ENCODE measurements at regions not wholly inside any gene's neighbourhood (a gene's known extent, or its start where the extent isn't known, plus 50 kb on each side); places are given as distances from the start of the nearest gene placed in this dataset.

- H3K27ac ChIP-seq: no peak overlapping the region
- ATAC-seq (no peak), DNase-seq (no peak)
- H3K27me3 ChIP-seq: no peaks in the 10 kb centered on the region
- in situ Hi-C loops (cut with MboI; ENCODE audit: low sequenced_read_pairs in 4 of 4) (no loop called here), intact Hi-C loops (cut with DNase I; ENCODE audit: low total_unique reads) (no loop called here)
- TF ChIP-seq CTCF (IDR thresholded peaks at IDR 0.05 in 4 of 5, conservative IDR thresholded peaks at IDR 0.05 in 1 of 5) (no peak), POLR2A (IDR thresholded peaks at IDR 0.05) (no peak)
- no peaks in the 10 kb centered on the region for H3K9me3 ChIP-seq
- no peaks in the 10 kb centered on the region for H3K36me3 ChIP-seq
- H3K4me3 ChIP-seq: no peak overlapping the region
- H3K4me1 ChIP-seq: peaks cover 6 to 8% of the 10 kb centered on the region in 2 donors
These were observed 197.0 kb downstream of the GLRX3 start for GRCh38 chr10:130333185-130333584.

GRCh38 chr10:130335336-130335735 is 199.1 kb downstream of the GLRX3 start:
- Histone ChIP-seq H3K27me3 (no peaks in the 10 kb centered on the region), H3K9me3 (no peaks in the 10 kb centered on the region), H3K4me3 (no peak overlapping the region), H3K27ac (no peak overlapping the region), H3K4me1 (peaks cover 8% of the 10 kb centered on the region in 2 donors), H3K36me3 (no peaks in the 10 kb centered on the region)
- in situ Hi-C loops (cut with MboI; ENCODE audit: low sequenced_read_pairs in 4 of 4) (no loop called here), intact Hi-C loops (cut with DNase I; ENCODE audit: low total_unique reads) (no loop called here)
- DNase-seq (no peak), ATAC-seq (no peak)
- no peak for TF ChIP-seq POLR2A (IDR thresholded peaks at IDR 0.05)
- no peak for TF ChIP-seq CTCF (IDR thresholded peaks at IDR 0.05 in 4 of 5, conservative IDR thresholded peaks at IDR 0.05 in 1 of 5)

- Histone ChIP-seq H3K27me3 (no peaks in the 10 kb centered on the region), H3K9me3 (no peaks in the 10 kb centered on the region), H3K27ac (peak overlapping the region in 2 of 4 donors; percentile 64 to 80), H3K36me3 (no peaks in the 10 kb centered on the region), H3K4me1 (peaks cover 8% of the 10 kb centered on the region in 2 donors), H3K4me3 (no peak overlapping the region)
- TF ChIP-seq POLR2A (IDR thresholded peaks at IDR 0.05) (no peak), CTCF (IDR thresholded peaks at IDR 0.05 in 4 of 5, conservative IDR thresholded peaks at IDR 0.05 in 1 of 5) (no peak)
- ATAC-seq (no peak), DNase-seq (no peak)
- in situ Hi-C loops (cut with MboI; ENCODE audit: low sequenced_read_pairs in 4 of 4) (no loop called here), intact Hi-C loops (cut with DNase I; ENCODE audit: low total_unique reads) (no loop called here)
These were observed 200.6 kb downstream of the GLRX3 start for GRCh38 chr10:130336617-130337304.

- peak; percentile 67 to 79 for ATAC-seq
- in situ Hi-C loops (cut with MboI; ENCODE audit: low sequenced_read_pairs in 4 of 4): no loop called here
- Histone ChIP-seq H3K4me1 (peaks cover 8% of the 10 kb centered on the region in 2 donors), H3K27ac (peak overlapping the region in 3 of 4 donors; percentile 48 to 80 (median 64)), H3K27me3 (no peaks in the 10 kb centered on the region), H3K4me3 (no peak overlapping the region), H3K36me3 (no peaks in the 10 kb centered on the region), H3K9me3 (no peaks in the 10 kb centered on the region)
- DNase-seq: peak; percentile 45
- intact Hi-C loops (cut with DNase I; ENCODE audit: low total_unique reads): no loop called here
- TF ChIP-seq POLR2A (IDR thresholded peaks at IDR 0.05) (no peak), CTCF (IDR thresholded peaks at IDR 0.05 in 4 of 5, conservative IDR thresholded peaks at IDR 0.05 in 1 of 5) (no peak)
These were observed 201.1 kb downstream of the GLRX3 start for GRCh38 chr10:130337305-130337640.
